IMR-90 (cell line): ENCODE measurements at regions not wholly inside any gene's neighbourhood (a gene's known extent, or its start where the extent isn't known, plus 50 kb on each side); places are given as distances from the start of the nearest gene placed in this dataset.

Experiments
- ATAC-seq: fragments of 200-7000 bp; cut with Tn5 transposase; 2 replicates; pipeline ENCODE4 v1.9.1; 2020; ENCODE audit warnings: low read depth, mild to moderate bottlenecking, moderate library complexity
- BruUV-seq: library from RNA; stranded (reverse); fragments of 400-500 nt; replicated peaks from 2 replicates; lab custom pipeline; 2021; lab: Mats Ljungman, UMichigan
- CTCF ChIA-PET: fragments of 300-600 bp; formaldehyde crosslinking; extraction: SDS; loops from one replicate; lab custom pipeline; 2021; ENCODE audit warnings: antibody characterized with exemption; lab: Yijun Ruan, JAX
- POLR2A ChIA-PET: fragments of 300-600 bp; sonication (Branson Sonifier 250); formaldehyde crosslinking; loops from one replicate; lab custom pipeline; 2022; ENCODE audit warnings: antibody characterized with exemption; ENCODE audit not compliant: unreplicated experiment; lab: Charles Lee
- DNase-seq: peaks from one replicate; pipeline ENCODE4 v3.0.0; 2013
- H2AFZ ChIP-seq: replicated peaks from 2 replicates; pipeline ENCODE3; 2013; ENCODE audit warnings: low read length, mild to moderate bottlenecking; ENCODE audit not compliant: poor library complexity
- H2AK5ac ChIP-seq: 2 replicates; pipeline ENCODE4 v1.6.1; 2013; ENCODE audit warnings: low read depth, low read length, inconsistent platforms
- H2AK9ac ChIP-seq: replicated peaks from 2 replicates; pipeline ENCODE3; 2013; ENCODE audit warnings: mild to moderate bottlenecking, low read depth, low read length, moderate library complexity; ENCODE audit not compliant: poor library complexity
- H2BK120ac ChIP-seq: 2 replicates; pipeline ENCODE4 v1.6.1; 2013; ENCODE audit warnings: low read depth, low read length, inconsistent platforms
- H2BK15ac ChIP-seq: 3 replicates; pipeline ENCODE4 v1.6.1; 2013; ENCODE audit warnings: low read depth, low read length, inconsistent platforms
- H2BK20ac ChIP-seq: 2 replicates; pipeline ENCODE4 v1.6.1; 2013; ENCODE audit warnings: low read depth, mild to moderate bottlenecking, inconsistent platforms, low read length, moderate library complexity
- H2BK5ac ChIP-seq: 2 replicates; pipeline ENCODE4 v1.6.1; 2013; ENCODE audit warnings: mild to moderate bottlenecking, low read depth, low read length, inconsistent platforms; ENCODE audit not compliant: poor library complexity, severe bottlenecking
- H3K14ac ChIP-seq: replicated peaks from 2 replicates; pipeline ENCODE4 v1.6.1; 2013; ENCODE audit warnings: low read depth, low read length, inconsistent platforms
- H3K18ac ChIP-seq: 2 replicates; pipeline ENCODE4 v1.6.1; 2013; ENCODE audit warnings: low read depth, low read length, control low read depth
- H3K23ac ChIP-seq: 2 replicates; pipeline ENCODE4 v1.6.1; 2013; ENCODE audit warnings: low read depth, low read length, inconsistent platforms
- H3K27ac ChIP-seq: 2 replicates; pipeline ENCODE4 v1.5.1; 2013; ENCODE audit warnings: mild to moderate bottlenecking, control low read depth, low read length; ENCODE audit not compliant: insufficient read depth
- H3K27me3 ChIP-seq: 2 replicates; pipeline ENCODE4 v1.6.1; 2013; ENCODE audit warnings: low read length; ENCODE audit not compliant: control insufficient read depth, insufficient read depth
- H3K36me3 ChIP-seq: 2 replicates; pipeline ENCODE4 v1.6.1; 2013; ENCODE audit warnings: low read length, mixed read lengths; ENCODE audit not compliant: control insufficient read depth, insufficient read depth
- H3K4ac ChIP-seq: 2 replicates; pipeline ENCODE4 v1.6.1; 2013; ENCODE audit warnings: low read depth, low read length, inconsistent platforms
- H3K4me1 ChIP-seq: 2 replicates; pipeline ENCODE4 v1.6.1; 2013; ENCODE audit warnings: low read length, mixed read lengths; ENCODE audit not compliant: control insufficient read depth, insufficient read depth
- H3K4me2 ChIP-seq: 2 replicates; pipeline ENCODE4 v1.6.1; 2013; ENCODE audit warnings: low read depth, mild to moderate bottlenecking, control low read depth, low read length, moderate library complexity
- H3K4me3 ChIP-seq: 2 replicates; pipeline ENCODE4 v1.5.1; 2013; ENCODE audit warnings: low read depth, mild to moderate bottlenecking, control low read depth, low read length, moderate library complexity; ENCODE audit not compliant: insufficient read depth
- H3K56ac ChIP-seq: 2 replicates; pipeline ENCODE4 v1.6.1; 2013; ENCODE audit warnings: low read length, inconsistent platforms; ENCODE audit not compliant: insufficient read depth; ENCODE audit errors: extremely low read depth
- H3K79me1 ChIP-seq, 2 experiments: 2 replicates each; pipeline ENCODE4 v1.6.1; 2013; ENCODE audit warnings: low read length in 2 of 2, inconsistent platforms in 1 of 2, low read depth in 1 of 2
- H3K9ac ChIP-seq: 2 replicates; pipeline ENCODE4 v1.6.1; 2013; ENCODE audit warnings: low read depth, low read length, control low read depth
- H3K9me1 ChIP-seq: 2 replicates; pipeline ENCODE4 v1.6.1; 2013; ENCODE audit warnings: low read length, inconsistent platforms; ENCODE audit not compliant: insufficient read depth
- H3K9me3 ChIP-seq: 2 replicates; pipeline ENCODE4 v1.6.1; 2013; ENCODE audit warnings: low read length; ENCODE audit not compliant: control insufficient read depth, insufficient read depth
- H4K20me1 ChIP-seq: 2 replicates; pipeline ENCODE4 v1.6.1; 2013; ENCODE audit warnings: low read length, inconsistent platforms; ENCODE audit not compliant: insufficient read depth
- H4K5ac ChIP-seq: 2 replicates; pipeline ENCODE4 v1.6.1; 2013; ENCODE audit warnings: mild to moderate bottlenecking, low read depth, low read length, control low read depth
- H4K8ac ChIP-seq, 2 experiments: 2 replicates each; pipeline ENCODE4 v1.6.1; 2013; ENCODE audit warnings: low read depth in 2 of 2, low read length in 2 of 2, control low read depth in 1 of 2, inconsistent platforms in 1 of 2
- H4K91ac ChIP-seq: 2 replicates; pipeline ENCODE4 v1.6.1; 2013; ENCODE audit warnings: low read depth, low read length, inconsistent platforms; ENCODE audit not compliant: insufficient read depth
- BHLHE40 ChIP-seq: fragments of 150-350 bp; IDR thresholded peaks from 2 replicates; pipeline ENCODE4 v1.6.1; 2016; ENCODE audit warnings: mild to moderate bottlenecking, low read depth, low read length
- CEBPB ChIP-seq: IDR thresholded peaks from 2 replicates; pipeline ENCODE4 v1.6.1; 2012; ENCODE audit warnings: low read depth, low read length, improper control_type of control experiment
- CHD1 ChIP-seq: IDR thresholded peaks from 2 replicates; pipeline ENCODE4 v1.6.1; 2012; ENCODE audit warnings: low read depth, low read length, improper control_type of control experiment
- FOS ChIP-seq: fragments of 150-350 bp; IDR thresholded peaks from 2 replicates; pipeline ENCODE4 v1.6.1; 2016; ENCODE audit warnings: low read depth, low read length
- MAFK ChIP-seq: IDR thresholded peaks from 2 replicates; pipeline ENCODE4 v1.6.1; 2012; ENCODE audit warnings: low read depth, low read length, improper control_type of control experiment
- MAZ ChIP-seq: IDR thresholded peaks from 2 replicates; pipeline ENCODE4 v1.6.1; 2012; ENCODE audit warnings: low read depth, mild to moderate bottlenecking, low read length, improper control_type of control experiment, moderate library complexity, borderline replicate concordance
- MXI1 ChIP-seq: IDR thresholded peaks from 2 replicates; pipeline ENCODE4 v1.6.1; 2012; ENCODE audit warnings: low read depth, mild to moderate bottlenecking, low read length, moderate library complexity, borderline replicate concordance
- NFE2L2 ChIP-seq: fragments of 150-350 bp; IDR thresholded peaks from 2 replicates; pipeline ENCODE4 v1.6.1; 2016; ENCODE audit warnings: low read depth, mild to moderate bottlenecking, low read length
- POLR2A ChIP-seq: IDR thresholded peaks from 2 replicates; pipeline ENCODE4 v1.6.1; 2012; ENCODE audit warnings: mild to moderate bottlenecking, low read depth, low read length
- RAD21 ChIP-seq: IDR thresholded peaks from 2 replicates; pipeline ENCODE4 v1.6.1; 2012; ENCODE audit warnings: low read length, improper control_type of control experiment
- RCOR1 ChIP-seq: IDR thresholded peaks from 2 replicates; pipeline ENCODE4 v1.6.1; 2012; ENCODE audit warnings: mild to moderate bottlenecking, low read length, improper control_type of control experiment; ENCODE audit not compliant: insufficient replicate concordance
- RFX5 ChIP-seq: IDR thresholded peaks from 2 replicates; pipeline ENCODE4 v1.8.0; 2012; ENCODE audit warnings: low read depth, mild to moderate bottlenecking, low read length, moderate library complexity
- SMC3 ChIP-seq: fragments of 150-350 bp; IDR thresholded peaks from 2 replicates; pipeline ENCODE4 v1.6.1; 2016; ENCODE audit warnings: low read depth, mild to moderate bottlenecking, antibody characterized with exemption, low read length, moderate library complexity
- WGBS, 2 experiments: methylation state at CpG; one replicate each; pipeline versions ENCODE4 v1.1.5 to v1.1.7; 2013; ENCODE audit warnings: missing lambda C conversion rate in 2 of 2; ENCODE audit not compliant: insufficient read length in 1 of 2; ENCODE audit errors: extremely low coverage in 2 of 2; 5-methylcytosine and 5-hydroxymethylcytosine counted together
- dilution Hi-C: fragments of 300-500 bp; cut with HindIII; formaldehyde crosslinking; loops from one replicate; pipeline ENCODE4 v1.14.3; 2018; ENCODE audit warnings: low sequenced_read_pairs; ENCODE audit not compliant: unreplicated experiment
- in situ Hi-C: fragments of 300-500 bp; cut with MboI; formaldehyde crosslinking; loops from 3 replicates; pipeline ENCODE4 v1.14.3; 2019; ENCODE audit warnings: low sequenced_read_pairs, inconsistent platforms, mixed read lengths
- intact Hi-C: fragments of 100-400 bp; cut with micrococcal nuclease; formaldehyde crosslinking; loops from 2 replicates; pipeline ENCODE4 v1.10.0; 2022
- TF ChIP-seq, protein P1 (sequence below): fragments of 150-350 bp; IDR thresholded peaks from 2 replicates; pipeline ENCODE4 v1.6.1; 2016; ENCODE audit warnings: low read depth, mild to moderate bottlenecking, low read length, moderate library complexity, borderline replicate concordance
- TF ChIP-seq, protein P2 (sequence below): conservative IDR thresholded peaks from 2 replicates; pipeline ENCODE4 v1.5.1; 2012; ENCODE audit warnings: mild to moderate bottlenecking, low read depth, low read length, improper control_type of control experiment
- TF ChIP-seq, protein P3 (sequence below): fragments of 150-350 bp; IDR thresholded peaks from 2 replicates; pipeline ENCODE4 v1.6.1; 2017; ENCODE audit warnings: mild to moderate bottlenecking, antibody characterized with exemption, low read length, low read depth

DNA sequence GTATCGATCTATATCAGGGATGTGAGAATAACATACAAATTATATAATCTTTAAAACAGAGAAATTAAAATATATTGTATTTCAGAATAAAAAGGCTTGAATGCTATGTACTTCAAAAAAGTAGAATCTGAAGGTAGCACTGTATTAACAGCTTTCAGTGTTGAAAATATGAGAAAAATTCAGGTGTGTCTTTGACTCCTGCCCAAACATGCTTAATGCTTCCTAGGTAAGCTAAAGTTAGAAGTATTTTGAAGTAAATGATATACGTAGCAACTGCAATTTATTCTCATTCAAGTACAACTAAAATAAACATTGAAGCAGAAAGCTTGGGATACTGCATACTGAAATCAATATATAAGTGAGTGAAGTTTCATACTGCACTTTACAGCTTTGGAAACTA is 1082.0 kb upstream of the ACVR2A start:
- in situ Hi-C loops, result no loop called here
- TF ChIP-seq CHD1 (no peak), FOS (no peak), SMC3 (no peak), BHLHE40 (no peak), RFX5 (no peak), NFE2L2 (no peak), CEBPB (no peak), RCOR1 (no peak), MAFK (no peak), POLR2A (no peak), MAZ (no peak), MXI1 (no peak), RAD21 (no peak)
- TF ChIP-seq, protein P1, sequence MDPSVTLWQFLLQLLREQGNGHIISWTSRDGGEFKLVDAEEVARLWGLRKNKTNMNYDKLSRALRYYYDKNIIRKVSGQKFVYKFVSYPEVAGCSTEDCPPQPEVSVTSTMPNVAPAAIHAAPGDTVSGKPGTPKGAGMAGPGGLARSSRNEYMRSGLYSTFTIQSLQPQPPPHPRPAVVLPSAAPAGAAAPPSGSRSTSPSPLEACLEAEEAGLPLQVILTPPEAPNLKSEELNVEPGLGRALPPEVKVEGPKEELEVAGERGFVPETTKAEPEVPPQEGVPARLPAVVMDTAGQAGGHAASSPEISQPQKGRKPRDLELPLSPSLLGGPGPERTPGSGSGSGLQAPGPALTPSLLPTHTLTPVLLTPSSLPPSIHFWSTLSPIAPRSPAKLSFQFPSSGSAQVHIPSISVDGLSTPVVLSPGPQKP, result no peak
- TF ChIP-seq, protein P2, sequence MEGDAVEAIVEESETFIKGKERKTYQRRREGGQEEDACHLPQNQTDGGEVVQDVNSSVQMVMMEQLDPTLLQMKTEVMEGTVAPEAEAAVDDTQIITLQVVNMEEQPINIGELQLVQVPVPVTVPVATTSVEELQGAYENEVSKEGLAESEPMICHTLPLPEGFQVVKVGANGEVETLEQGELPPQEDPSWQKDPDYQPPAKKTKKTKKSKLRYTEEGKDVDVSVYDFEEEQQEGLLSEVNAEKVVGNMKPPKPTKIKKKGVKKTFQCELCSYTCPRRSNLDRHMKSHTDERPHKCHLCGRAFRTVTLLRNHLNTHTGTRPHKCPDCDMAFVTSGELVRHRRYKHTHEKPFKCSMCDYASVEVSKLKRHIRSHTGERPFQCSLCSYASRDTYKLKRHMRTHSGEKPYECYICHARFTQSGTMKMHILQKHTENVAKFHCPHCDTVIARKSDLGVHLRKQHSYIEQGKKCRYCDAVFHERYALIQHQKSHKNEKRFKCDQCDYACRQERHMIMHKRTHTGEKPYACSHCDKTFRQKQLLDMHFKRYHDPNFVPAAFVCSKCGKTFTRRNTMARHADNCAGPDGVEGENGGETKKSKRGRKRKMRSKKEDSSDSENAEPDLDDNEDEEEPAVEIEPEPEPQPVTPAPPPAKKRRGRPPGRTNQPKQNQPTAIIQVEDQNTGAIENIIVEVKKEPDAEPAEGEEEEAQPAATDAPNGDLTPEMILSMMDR, result no peak
- TF ChIP-seq, protein P3, sequence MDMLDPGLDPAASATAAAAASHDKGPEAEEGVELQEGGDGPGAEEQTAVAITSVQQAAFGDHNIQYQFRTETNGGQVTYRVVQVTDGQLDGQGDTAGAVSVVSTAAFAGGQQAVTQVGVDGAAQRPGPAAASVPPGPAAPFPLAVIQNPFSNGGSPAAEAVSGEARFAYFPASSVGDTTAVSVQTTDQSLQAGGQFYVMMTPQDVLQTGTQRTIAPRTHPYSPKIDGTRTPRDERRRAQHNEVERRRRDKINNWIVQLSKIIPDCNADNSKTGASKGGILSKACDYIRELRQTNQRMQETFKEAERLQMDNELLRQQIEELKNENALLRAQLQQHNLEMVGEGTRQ, result no peak
- Histone ChIP-seq H3K4me2 (no peak overlapping the region), H3K4me3 (no peak overlapping the region), H4K8ac (no peak overlapping the region), H3K4ac (no peak overlapping the region), H3K18ac (no peak overlapping the region), H2BK5ac (no peak overlapping the region), H3K23ac (no peak overlapping the region), H2BK120ac (no peak overlapping the region), H3K27ac (no peak overlapping the region), H3K9ac (no peak overlapping the region), H2AK9ac (no peak overlapping the region), H3K14ac (no peak overlapping the region), H2AFZ (no peak overlapping the region), H4K20me1 (no peaks in the 10 kb centered on the region), H3K36me3 (no peaks in the 10 kb centered on the region), H4K5ac (no peak overlapping the region), H3K9me1 (no peaks in the 10 kb centered on the region), H2BK20ac (no peak overlapping the region), H3K79me1 (no peaks in the 10 kb centered on the region), H3K9me3 (no peaks in the 10 kb centered on the region), H4K91ac (no peak overlapping the region), H3K4me1 (no peaks in the 10 kb centered on the region), H3K56ac (no peak overlapping the region), H2AK5ac (no peak overlapping the region), H2BK15ac (no peak overlapping the region), H3K27me3 (no peaks in the 10 kb centered on the region)
- no peak for DNase-seq
- intact Hi-C loops, result no loop called here
- CTCF ChIA-PET, result no interaction called here
- POLR2A ChIA-PET, result no interaction called here
- no peak for ATAC-seq
- no CpG with 5 or more reads among the region's 2 CpGs for WGBS, 2 experiments
- no TSS peak for BruUV-seq
- dilution Hi-C loops, result no loop called here
